ENCODE measurements at regions not wholly inside any gene's neighbourhood (a gene's known extent, or its start where the extent isn't known, plus 50 kb on each side); places are given as distances from the start of the nearest gene placed in this dataset.
"Not testable (repeated sequence)": the region's sequence is repeated elsewhere in the genome, so short reads cannot be mapped to it uniquely, and the experiment has no call there.

DNA sequence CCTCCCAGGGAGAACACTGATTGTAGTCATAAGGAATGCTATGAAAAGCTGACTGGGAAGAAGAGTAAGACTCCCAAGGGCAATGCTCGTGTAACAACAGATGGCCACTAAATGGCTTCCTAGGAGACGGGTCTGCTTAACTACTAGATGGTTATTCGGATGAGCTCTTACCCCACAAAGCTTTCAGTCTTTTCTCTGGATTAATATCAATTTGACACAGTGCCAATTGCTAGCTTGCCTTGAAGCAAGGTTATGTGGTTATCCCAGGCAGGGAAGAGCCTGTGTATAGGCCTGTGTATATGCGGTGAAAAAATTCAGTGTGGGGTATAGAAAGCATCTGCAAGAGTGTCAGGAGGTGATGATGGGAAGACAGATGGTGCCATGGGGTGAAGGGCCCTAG is 86.4 kb upstream of the NOX3 start:
- DNase-seq = no peak

DNA sequence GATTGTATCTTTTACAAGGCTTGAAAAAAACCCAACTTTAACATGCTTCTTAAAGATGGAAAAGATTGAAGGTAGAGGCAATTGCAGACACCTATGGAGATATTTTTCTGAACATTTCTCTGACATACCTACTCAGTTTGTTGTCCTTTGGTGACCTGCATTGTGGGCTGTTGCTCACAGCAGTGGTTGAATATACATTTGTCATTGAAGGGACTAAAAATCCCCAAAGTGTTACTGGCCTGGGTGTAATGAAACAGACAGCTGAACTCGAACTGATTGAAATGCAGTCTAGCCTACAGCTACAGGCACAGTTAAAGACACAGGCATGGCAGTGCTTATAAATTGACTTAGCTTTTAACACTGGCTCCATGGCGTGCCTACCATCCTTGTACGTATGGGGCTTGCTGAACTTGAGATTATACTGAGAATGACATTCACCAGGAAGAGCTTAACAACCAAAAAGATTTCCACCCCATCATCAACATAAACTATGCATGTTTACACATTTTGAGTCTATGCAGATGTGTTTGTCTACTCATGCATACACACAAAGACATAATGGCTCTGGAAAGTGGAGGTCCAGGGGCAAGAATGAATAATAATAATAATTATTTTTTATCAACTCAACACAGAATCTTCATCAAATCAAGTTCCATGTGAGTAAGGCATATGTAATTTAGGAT is 83.2 kb upstream of the NOX3 start:
- no peak for DNase-seq

DNA sequence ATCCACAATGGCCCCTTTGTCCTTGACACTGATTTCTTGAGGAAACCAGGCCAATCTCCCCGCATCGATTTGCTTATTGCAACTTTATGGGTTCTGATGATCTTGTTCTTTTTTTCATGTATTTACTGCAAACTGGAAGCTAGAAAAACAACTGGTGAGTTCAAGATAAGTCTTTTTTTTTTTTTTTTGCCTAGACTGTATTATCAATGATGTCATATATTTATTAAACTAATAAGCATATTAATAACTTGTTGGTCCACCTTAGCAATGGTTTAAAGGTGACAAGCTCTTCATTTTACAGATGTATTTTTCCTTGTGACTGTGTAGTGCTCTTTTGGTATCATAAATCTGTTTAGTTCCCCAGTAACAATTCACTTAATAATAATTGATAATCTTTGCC is 79.0 kb upstream of the NOX3 start:
- no peak for DNase-seq

DNA sequence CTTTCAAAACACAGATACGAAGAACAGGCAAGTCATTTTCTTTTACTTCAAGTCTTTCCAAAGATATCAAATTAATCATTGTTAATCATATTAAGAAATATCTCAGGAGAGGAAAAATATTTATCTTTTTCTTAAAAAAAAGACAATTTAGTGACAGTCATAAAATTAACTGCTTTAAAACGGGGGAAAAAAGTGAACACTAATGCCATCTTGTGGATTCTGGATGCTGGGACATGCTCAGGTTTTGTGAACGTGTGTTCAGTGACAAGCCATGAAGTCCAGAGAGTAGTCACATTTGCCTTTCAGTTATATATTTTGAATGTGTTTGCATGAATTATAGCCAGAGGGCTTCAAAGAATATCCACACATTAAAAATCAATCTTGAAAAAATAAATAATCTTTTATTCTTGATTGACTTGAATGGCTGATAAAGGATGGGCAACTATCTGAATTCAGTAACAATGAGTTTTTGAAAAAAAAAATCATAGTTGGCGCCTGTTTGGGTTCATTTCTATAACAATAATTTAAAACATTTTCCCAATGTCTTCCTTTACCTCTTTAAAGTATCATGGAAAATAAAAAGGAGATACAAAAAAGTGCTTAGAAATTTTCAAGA is 74.7 kb upstream of the NOX3 start:
- no peak for DNase-seq

DNA sequence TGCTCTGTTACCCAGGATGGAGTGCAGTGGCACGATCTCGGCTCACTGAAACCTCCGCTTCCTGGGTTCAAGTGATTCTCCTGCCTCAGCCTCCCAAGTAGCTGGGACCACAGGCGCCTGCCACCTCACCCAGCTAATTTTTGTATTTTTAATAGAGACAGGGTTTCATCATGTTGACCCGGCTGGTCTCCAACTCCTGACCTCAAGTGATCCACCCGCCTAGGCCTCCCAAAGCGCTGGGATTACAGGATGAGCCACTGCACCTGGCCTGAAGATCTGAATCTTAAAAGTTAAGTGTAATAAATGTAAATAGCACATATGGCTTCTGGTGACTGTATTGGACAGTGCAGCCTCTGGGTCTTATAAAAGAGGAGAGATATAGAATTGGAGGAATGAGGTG is 74.2 kb upstream of the NOX3 start:
- not testable (repeated sequence) for DNase-seq

DNA sequence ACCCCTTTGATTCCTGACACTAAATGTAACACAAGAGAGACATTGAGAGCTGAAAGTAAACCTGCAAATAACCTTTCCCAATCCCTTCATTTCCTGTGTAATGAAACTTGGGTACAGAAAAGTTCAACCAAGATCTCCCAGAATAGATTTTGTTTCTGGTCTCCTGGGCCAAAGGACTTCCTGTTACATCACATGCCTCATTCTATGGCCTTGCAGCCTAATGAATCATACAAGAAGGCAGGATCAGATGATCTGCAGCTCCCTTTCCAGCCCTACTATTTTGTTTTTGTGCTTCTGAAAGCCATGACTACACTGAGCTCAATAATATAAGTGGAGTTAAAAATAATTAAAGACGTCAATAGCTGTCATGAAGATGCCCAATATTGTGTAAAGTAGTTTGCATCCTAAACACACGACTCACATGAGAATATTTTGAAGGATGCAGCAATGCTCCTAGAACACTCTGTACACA is 73.4 kb upstream of the NOX3 start:
- no peak for DNase-seq

DNA sequence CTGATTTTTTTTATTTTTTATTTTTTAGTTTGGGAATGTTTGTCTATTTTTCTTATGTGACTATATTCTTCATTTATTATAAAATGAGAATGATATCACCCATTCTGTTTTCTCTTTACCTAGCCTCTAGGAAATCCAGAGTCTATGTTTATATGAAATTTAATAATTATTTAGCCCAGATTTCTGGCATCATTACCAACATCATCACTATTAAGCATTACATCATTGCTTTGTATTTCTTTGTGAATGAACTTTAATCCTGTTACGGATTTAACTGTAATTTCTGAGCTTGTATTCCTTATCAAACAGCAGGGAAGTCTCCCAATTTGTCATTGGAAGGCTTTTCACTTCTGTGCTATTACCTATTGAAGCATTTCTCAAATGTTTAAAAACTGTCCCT is 72.7 kb upstream of the NOX3 start:
- DNase-seq = no peak

DNA sequence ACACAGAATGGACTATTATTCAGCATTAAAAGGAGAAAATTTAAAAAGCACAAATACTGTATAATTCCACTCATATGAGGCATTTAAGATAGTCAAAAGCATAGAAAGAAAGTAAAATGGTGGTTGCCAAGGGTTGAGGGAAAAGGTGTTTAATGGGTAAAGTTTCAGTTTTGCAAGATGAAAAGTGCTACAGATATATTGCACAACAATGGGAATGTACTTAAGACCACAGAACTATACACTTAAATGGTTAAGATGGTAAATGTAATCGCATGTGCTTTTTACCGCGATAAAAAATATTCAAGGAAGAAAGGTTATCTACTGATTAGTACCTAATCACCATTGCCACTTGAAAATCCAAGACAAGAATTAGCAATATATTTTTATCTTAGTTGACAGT is 71.8 kb upstream of the NOX3 start:
- no peak for DNase-seq

DNA sequence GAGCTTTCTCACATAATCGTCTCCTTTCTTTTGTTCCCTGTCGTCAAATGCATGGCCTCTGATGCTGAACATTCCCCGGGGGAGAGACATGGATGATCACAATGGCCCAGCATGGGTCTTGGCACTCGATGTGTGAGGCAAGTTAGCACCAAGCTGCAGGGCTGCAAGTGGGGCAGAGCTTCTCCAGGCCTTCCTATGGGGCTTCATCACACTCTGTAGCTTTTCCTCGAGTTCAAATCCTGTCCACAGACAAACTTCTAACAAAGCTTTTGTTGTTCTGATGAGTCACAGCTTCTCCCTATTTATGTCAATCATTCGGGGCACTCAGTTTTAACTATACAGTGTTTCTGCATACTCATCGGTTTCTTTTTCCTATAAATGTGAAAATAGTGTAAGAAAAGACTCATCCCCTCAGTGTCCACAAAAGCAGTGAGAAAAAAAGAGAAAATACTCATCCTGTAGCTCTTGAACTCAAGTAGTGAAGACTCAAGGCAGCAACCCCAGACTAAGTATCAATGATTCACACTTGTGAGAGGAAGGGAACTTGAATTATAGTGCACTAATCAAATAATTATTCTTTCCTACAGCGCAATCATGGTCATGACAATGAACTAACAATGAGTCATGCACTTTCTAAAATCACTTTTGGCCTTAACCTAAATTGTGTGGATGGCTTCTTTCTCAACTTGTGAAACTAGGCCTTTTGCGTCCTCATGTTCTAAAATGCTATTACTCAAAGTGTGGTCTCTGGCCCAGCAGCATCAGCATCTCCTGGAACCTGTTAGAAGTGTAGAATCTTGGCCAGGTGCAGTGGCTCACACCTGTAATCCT is 68.4 kb upstream of the NOX3 start:
- no peak for DNase-seq

DNA sequence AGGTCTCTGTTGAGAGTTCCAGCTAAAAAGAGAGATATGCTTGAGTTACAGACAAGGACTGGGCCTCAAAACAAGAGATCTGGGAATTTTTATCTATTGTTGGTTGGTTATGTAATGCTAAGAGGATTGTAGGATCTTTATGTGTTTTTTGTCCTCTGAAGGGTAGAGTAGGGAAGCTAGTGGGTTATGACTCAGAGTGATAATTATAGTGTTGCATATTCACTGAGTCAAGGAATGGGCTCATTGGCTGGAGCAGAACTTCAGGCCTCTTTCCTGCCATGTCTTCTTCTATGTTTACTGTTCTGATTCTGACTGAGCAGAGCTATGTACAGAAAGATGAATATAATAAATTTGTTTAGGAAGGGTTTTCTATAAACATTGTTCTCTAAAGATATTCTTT is 66.1 kb upstream of the NOX3 start:
- DNase-seq = no peak

DNA sequence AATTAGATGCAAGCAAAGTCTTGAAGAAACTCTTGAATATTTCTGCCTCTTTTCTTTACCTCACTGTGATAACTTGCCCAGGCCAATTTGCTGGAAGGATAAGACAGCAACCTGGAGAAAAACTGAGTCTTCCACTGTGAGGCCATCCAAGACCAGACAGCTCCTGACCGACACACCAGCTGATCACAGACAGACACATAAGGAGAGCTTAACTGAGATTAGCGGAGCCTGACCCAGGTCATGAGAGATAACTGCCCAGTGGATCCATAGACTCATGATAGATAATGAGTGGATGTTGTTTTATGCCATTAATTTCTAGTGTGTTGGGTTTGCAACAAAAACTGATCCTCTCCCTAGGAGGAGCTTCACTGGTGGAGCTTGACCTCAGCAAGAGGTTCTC is 64.4 kb upstream of the NOX3 start:
- no peak for DNase-seq

DNA sequence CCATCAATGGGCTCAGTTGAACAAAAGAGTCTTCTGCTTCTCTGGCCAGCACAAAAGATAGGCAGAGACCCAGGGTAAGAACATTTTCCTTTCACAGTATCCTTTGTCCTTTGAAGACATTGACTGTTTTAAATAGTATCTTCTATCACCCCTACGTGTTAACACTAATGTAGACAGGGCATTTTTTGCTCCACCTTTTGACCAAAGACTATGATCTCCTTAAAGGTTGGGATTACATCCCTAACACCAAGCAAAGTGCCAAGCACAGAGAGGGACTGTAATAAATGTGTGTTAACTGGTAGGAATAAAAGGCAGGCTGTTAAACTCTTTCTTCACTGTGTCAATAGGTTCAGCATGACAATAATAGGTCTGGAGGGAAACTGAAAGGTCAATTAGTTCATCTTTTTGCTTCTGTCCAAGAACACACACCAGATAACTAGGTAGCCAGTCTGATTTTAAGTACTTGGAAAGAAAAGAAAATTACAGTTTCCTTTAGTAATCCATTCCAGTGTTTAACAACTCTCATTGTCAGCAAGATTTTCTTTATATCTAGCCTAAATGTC is 63.6 kb upstream of the NOX3 start:
- no peak for DNase-seq

DNA sequence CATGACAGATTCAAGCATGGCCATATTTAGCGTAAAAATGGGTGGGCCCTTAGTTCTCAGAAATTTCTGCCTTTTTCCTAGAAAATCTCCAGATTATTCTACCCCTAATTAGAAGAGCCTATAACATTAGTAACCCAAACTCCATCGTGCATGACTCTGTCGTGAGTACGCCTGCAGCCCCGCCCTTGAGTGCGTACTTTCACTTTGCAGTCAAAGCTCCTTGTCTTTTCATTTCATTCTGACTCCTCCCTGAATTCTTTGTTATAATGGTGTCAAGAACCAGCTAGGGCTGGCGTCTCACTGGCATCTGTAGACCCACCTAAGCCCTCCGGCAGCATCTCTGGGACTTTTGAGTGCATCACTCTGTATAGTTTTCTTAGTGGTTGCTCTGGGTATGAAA is 61.7 kb upstream of the NOX3 start:
- no peak for DNase-seq

DNA sequence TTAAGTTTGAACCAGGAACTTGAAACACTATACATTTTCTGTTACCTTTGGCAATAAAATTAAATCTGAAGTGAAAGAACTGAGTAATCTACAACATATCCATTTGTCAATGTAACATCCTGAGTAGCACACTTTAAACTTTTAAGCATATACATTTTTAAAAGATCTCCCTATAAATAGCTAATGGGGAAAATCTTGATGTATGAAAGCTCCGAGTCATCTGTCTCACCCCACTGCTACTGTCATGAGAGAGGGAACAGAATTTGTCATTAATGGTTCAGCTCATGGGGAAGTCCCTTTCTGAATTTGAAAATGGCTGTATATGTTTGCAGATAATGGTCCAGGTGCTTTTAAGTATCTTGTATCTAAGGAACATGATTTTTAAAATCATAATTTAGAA is 55.2 kb upstream of the NOX3 start:
- DNase-seq = no peak

DNA sequence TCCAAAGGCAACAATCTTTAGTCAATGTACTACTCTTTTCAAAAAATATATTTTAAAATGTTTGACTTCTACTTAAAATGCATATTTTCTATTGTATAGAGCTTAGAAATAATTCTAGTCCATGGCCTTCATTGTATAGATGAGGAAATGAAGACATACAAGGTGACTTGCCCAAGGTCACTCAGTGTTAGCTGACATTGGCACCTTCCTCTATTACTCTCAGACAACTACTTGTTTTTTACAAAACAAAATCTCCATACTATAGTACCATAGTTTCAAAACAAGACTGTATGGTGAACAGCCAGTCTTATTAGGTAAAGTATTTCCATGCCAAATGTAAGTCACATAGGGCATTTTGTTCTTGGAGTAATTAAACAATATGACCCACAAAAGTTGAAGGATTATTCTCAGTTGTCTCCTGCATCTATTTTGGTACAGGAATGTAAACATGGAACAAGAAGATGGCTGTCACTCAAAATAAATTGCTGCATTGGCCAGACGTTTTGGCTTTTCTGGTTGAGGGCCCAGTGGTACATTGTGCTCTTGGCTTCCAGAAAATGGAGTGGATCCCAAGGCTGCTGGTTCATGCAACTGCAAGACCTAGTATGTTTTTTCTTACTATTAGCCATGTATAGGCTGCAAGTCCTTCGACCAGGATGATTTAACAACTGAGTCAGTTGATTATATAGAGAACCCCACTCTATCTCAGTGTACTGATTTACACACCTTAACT is 54.3 kb upstream of the NOX3 start:
- DNase-seq = no peak

DNA sequence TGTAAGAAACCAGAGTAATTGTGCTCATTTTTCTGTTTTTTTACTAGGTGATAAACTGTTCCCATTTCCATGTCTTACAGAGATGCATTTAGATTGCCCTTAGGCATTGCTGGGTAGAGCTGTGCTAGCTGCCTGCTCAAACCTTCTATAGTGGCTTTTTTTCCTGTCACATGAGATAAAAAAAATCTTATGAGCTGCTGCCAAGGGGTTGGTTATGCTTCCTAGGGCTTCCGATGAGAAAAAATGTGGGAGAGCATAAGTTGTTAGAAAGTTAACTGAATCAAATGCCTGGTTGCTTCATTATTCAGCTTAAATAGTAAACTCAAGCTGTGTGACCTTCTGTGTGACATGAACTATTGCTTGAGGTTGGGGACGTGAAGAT is 50.0 kb upstream of the NOX3 start:
- no peak for DNase-seq

All from NCI-H187 (cell line).